ENCODE measurements at regions not wholly inside any gene's neighbourhood (a gene's known extent, or its start where the extent isn't known, plus 50 kb on each side); places are given as distances from the start of the nearest gene placed in this dataset.
"Not testable (repeated sequence)": the region's sequence is repeated elsewhere in the genome, so short reads cannot be mapped to it uniquely, and the experiment has no call there.

- DNase-seq (ENCODE audit: low read depth) (peak; percentile 38), FAIRE-seq (no peak)
- H3K36me3 ChIP-seq (ENCODE audit: control insufficient read depth, insufficient read depth, low read length): no peaks in the 10 kb centered on the region
- TF ChIP-seq CTCF (IDR thresholded peaks at IDR 0.05; ENCODE audit: insufficient read depth, low read length, severe bottlenecking): no peak
- H3K27me3 ChIP-seq (ENCODE audit: control insufficient read depth, insufficient read depth, low read length): peaks cover 2% of the 10 kb centered on the region
- no peak overlapping the region for H3K4me3 ChIP-seq (ENCODE audit: low read depth, low read length)
Measured at GRCh38 chr15:34655326-34655725, 71.9 kb upstream of the GOLGA8B start.

- DNase-seq (ENCODE audit: low read depth) (no peak), FAIRE-seq (no peak)
- Histone ChIP-seq H3K4me3 (ENCODE audit: low read depth, low read length) (no peak overlapping the region), H3K36me3 (ENCODE audit: control insufficient read depth, insufficient read depth, low read length) (no peaks in the 10 kb centered on the region), H3K27me3 (ENCODE audit: control insufficient read depth, insufficient read depth, low read length) (no peaks in the 10 kb centered on the region)
- no peak for TF ChIP-seq CTCF (IDR thresholded peaks at IDR 0.05; ENCODE audit: insufficient read depth, low read length, severe bottlenecking)
Measured at GRCh38 chr15:34654625-34655024, 71.2 kb upstream of the GOLGA8B start.

- FAIRE-seq: no peak
Measured at GRCh38 chr15:34653992-34654391, 70.5 kb upstream of the GOLGA8B start.

GRCh38 chr15:34653326-34653725 lies 69.9 kb upstream of the GOLGA8B start:
- not testable (repeated sequence) for FAIRE-seq; H3K27me3 ChIP-seq (ENCODE audit: control insufficient read depth, insufficient read depth, low read length); DNase-seq (ENCODE audit: low read depth); H3K36me3 ChIP-seq (ENCODE audit: control insufficient read depth, insufficient read depth, low read length); H3K4me3 ChIP-seq (ENCODE audit: low read depth, low read length)

More at GRCh38 chr15:34653992-34654391, 70.5 kb upstream of the GOLGA8B start:
- H3K36me3 ChIP-seq (ENCODE audit: control insufficient read depth, insufficient read depth, low read length): no peaks in the 10 kb centered on the region
- DNase-seq (ENCODE audit: low read depth): no peak
- no peaks in the 10 kb centered on the region for H3K27me3 ChIP-seq (ENCODE audit: control insufficient read depth, insufficient read depth, low read length)
- no peak overlapping the region for H3K4me3 ChIP-seq (ENCODE audit: low read depth, low read length)
- no peak for TF ChIP-seq CTCF (IDR thresholded peaks at IDR 0.05; ENCODE audit: insufficient read depth, low read length, severe bottlenecking)

GRCh38 chr15:34652726-34653033 lies 69.2 kb upstream of the GOLGA8B start:
- Histone ChIP-seq H3K27me3 (ENCODE audit: control insufficient read depth, insufficient read depth, low read length) (no peaks in the 10 kb centered on the region), H3K4me3 (ENCODE audit: low read depth, low read length) (no peak overlapping the region), H3K36me3 (ENCODE audit: control insufficient read depth, insufficient read depth, low read length) (no peaks in the 10 kb centered on the region)
- DNase-seq (ENCODE audit: low read depth) (no peak), FAIRE-seq (no peak)
- TF ChIP-seq CTCF (IDR thresholded peaks at IDR 0.05; ENCODE audit: insufficient read depth, low read length, severe bottlenecking): no peak

GRCh38 chr15:34651997-34652725 lies 68.7 kb upstream of the GOLGA8B start:
- no peaks in the 10 kb centered on the region for H3K27me3 ChIP-seq (ENCODE audit: control insufficient read depth, insufficient read depth, low read length)
- DNase-seq (ENCODE audit: low read depth) (no peak), FAIRE-seq (no peak)
- no peaks in the 10 kb centered on the region for H3K36me3 ChIP-seq (ENCODE audit: control insufficient read depth, insufficient read depth, low read length)
- no peak overlapping the region for H3K4me3 ChIP-seq (ENCODE audit: low read depth, low read length)
- TF ChIP-seq CTCF (IDR thresholded peaks at IDR 0.05; ENCODE audit: insufficient read depth, low read length, severe bottlenecking): no peak
